NB4 (cell line): ENCODE measurements at regions not wholly inside any gene's neighbourhood (a gene's known extent, or its start where the extent isn't known, plus 50 kb on each side); places are given as distances from the start of the nearest gene placed in this dataset.

Experiments used
- DNase-seq: peaks from one replicate; pipeline ENCODE4 v3.0.0; 2010; ENCODE audit warnings: low read depth
- H3K4me3 ChIP-seq: one replicate; pipeline ENCODE4 v1.5.1; 2011; ENCODE audit warnings: mild to moderate bottlenecking, low read depth, low read length, moderate library complexity
- CTCF ChIP-seq: IDR thresholded peaks from one replicate; pipeline ENCODE4 v1.5.1; 2012; ENCODE audit warnings: low read depth, low read length
- MAX ChIP-seq: IDR thresholded peaks from 2 replicates; pipeline ENCODE4 v1.6.1; 2011; ENCODE audit warnings: low read depth, low read length
- MYC ChIP-seq: IDR thresholded peaks from 2 replicates; pipeline ENCODE4 v1.6.1; 2011; ENCODE audit warnings: low read depth, low read length
- POLR2A ChIP-seq: IDR thresholded peaks from 2 replicates; pipeline ENCODE4 v1.6.1; 2011; ENCODE audit warnings: mild to moderate bottlenecking; ENCODE audit not compliant: insufficient read length; ENCODE audit errors: extremely low read depth

GRCh38 chr2:194095359-194095758 is 1561.7 kb upstream of the SLC39A10 start:
- no peak for DNase-seq
- TF ChIP-seq MYC (no peak), MAX (no peak), CTCF (no peak), POLR2A (no peak)
- no peak overlapping the region for H3K4me3 ChIP-seq

- TF ChIP-seq POLR2A, result no peak
- no peak overlapping the region for H3K4me3 ChIP-seq
- DNase-seq, result no peak
These were observed 1566.6 kb upstream of the SLC39A10 start for GRCh38 chr2:194090251-194090905.

- TF ChIP-seq POLR2A (no peak), CTCF (no peak), MYC (no peak), MAX (no peak)
- H3K4me3 ChIP-seq, result no peak overlapping the region
- no peak for DNase-seq
These were observed 1569.7 kb upstream of the SLC39A10 start for GRCh38 chr2:194087089-194087958.

GRCh38 chr2:194086129-194086528 is 1570.9 kb upstream of the SLC39A10 start:
- TF ChIP-seq POLR2A (no peak), CTCF (no peak), MAX (no peak), MYC (no peak)
- H3K4me3 ChIP-seq, result no peak overlapping the region
- DNase-seq, result no peak

GRCh38 chr2:194079989-194080388 is 1577.0 kb upstream of the SLC39A10 start:
- H3K4me3 ChIP-seq, result no peak overlapping the region
- TF ChIP-seq MAX, result no peak
- no peak for TF ChIP-seq MYC
- no peak for TF ChIP-seq CTCF
- no peak for DNase-seq

- no peak for DNase-seq
- TF ChIP-seq MAX, result no peak
- TF ChIP-seq CTCF, result no peak
- no peak for TF ChIP-seq MYC
- TF ChIP-seq POLR2A, result no peak
These were observed 1579.7 kb upstream of the SLC39A10 start for GRCh38 chr2:194077366-194077765.

More at GRCh38 chr2:194077366-194077765, 1579.7 kb upstream of the SLC39A10 start:
- H3K4me3 ChIP-seq, result no peak overlapping the region
